ENCODE measurements at regions not wholly inside any gene's neighbourhood (a gene's known extent, or its start where the extent isn't known, plus 50 kb on each side); places are given as distances from the start of the nearest gene placed in this dataset.

- no peaks in the 10 kb centered on the region for H3K36me3 Mint-ChIP-seq
- H3K4me3 Mint-ChIP-seq: no peak overlapping the region
Measured at GRCh38 chr1:232355162-232356006, 274.5 kb downstream of the SIPA1L2 start.

GRCh38 chr1:232353001-232353400, 276.9 kb downstream of the SIPA1L2 start:
- H3K4me1 Mint-ChIP-seq (ENCODE audit: unreplicated experiment): no peaks in the 10 kb centered on the region
- no peak overlapping the region for H3K27ac Mint-ChIP-seq
- H3K4me3 Mint-ChIP-seq: no peak overlapping the region
- no peaks in the 10 kb centered on the region for H3K9me3 Mint-ChIP-seq
- TF ChIP-seq CTCF (conservative IDR thresholded peaks at IDR 0.05): no peak
- H3K36me3 Mint-ChIP-seq: no peaks in the 10 kb centered on the region
- no peak for DNase-seq (ENCODE audit: extremely low spot score, unreplicated experiment)
- H3K27me3 Mint-ChIP-seq: peaks cover 6% of the 10 kb centered on the region

More at GRCh38 chr1:232355162-232356006, 274.5 kb downstream of the SIPA1L2 start:
- TF ChIP-seq CTCF (conservative IDR thresholded peaks at IDR 0.05): no peak
- H3K9me3 Mint-ChIP-seq: no peaks in the 10 kb centered on the region
- H3K27ac Mint-ChIP-seq: no peak overlapping the region
- H3K27me3 Mint-ChIP-seq: peaks cover 7% of the 10 kb centered on the region
- no peaks in the 10 kb centered on the region for H3K4me1 Mint-ChIP-seq (ENCODE audit: unreplicated experiment)
- no peak for DNase-seq (ENCODE audit: extremely low spot score, unreplicated experiment)

GRCh38 chr1:232352366-232352765, 277.6 kb downstream of the SIPA1L2 start:
- H3K27ac Mint-ChIP-seq: no peak overlapping the region
- H3K9me3 Mint-ChIP-seq: no peaks in the 10 kb centered on the region
- H3K36me3 Mint-ChIP-seq: no peaks in the 10 kb centered on the region
- H3K4me3 Mint-ChIP-seq: no peak overlapping the region
- peaks cover 6% of the 10 kb centered on the region for H3K27me3 Mint-ChIP-seq
- TF ChIP-seq CTCF (conservative IDR thresholded peaks at IDR 0.05): no peak
- no peaks in the 10 kb centered on the region for H3K4me1 Mint-ChIP-seq (ENCODE audit: unreplicated experiment)
- no peak for DNase-seq (ENCODE audit: extremely low spot score, unreplicated experiment)

- no peaks in the 10 kb centered on the region for H3K36me3 Mint-ChIP-seq
- H3K4me1 Mint-ChIP-seq (ENCODE audit: unreplicated experiment): no peaks in the 10 kb centered on the region
- H3K27me3 Mint-ChIP-seq: peaks cover 6% of the 10 kb centered on the region
- no peak for DNase-seq (ENCODE audit: extremely low spot score, unreplicated experiment)
- no peak for TF ChIP-seq CTCF (conservative IDR thresholded peaks at IDR 0.05)
- H3K4me3 Mint-ChIP-seq: no peak overlapping the region
- no peaks in the 10 kb centered on the region for H3K9me3 Mint-ChIP-seq
- no peak overlapping the region for H3K27ac Mint-ChIP-seq
Measured at GRCh38 chr1:232351335-232351734, 278.6 kb downstream of the SIPA1L2 start.

- no peak for DNase-seq (ENCODE audit: extremely low spot score, unreplicated experiment)
- Mint-ChIP-seq H3K27me3 (peaks cover 2% of the 10 kb centered on the region), H3K36me3 (no peaks in the 10 kb centered on the region), H3K4me1 (ENCODE audit: unreplicated experiment) (no peaks in the 10 kb centered on the region), H3K27ac (no peak overlapping the region), H3K4me3 (no peak overlapping the region), H3K9me3 (no peaks in the 10 kb centered on the region)
- TF ChIP-seq CTCF (conservative IDR thresholded peaks at IDR 0.05): no peak
Measured at GRCh38 chr1:232346844-232347243, 283.1 kb downstream of the SIPA1L2 start.
